ENCODE measurements at regions not wholly inside any gene's neighbourhood (a gene's known extent, or its start where the extent isn't known, plus 50 kb on each side); places are given as distances from the start of the nearest gene placed in this dataset.

DNA sequence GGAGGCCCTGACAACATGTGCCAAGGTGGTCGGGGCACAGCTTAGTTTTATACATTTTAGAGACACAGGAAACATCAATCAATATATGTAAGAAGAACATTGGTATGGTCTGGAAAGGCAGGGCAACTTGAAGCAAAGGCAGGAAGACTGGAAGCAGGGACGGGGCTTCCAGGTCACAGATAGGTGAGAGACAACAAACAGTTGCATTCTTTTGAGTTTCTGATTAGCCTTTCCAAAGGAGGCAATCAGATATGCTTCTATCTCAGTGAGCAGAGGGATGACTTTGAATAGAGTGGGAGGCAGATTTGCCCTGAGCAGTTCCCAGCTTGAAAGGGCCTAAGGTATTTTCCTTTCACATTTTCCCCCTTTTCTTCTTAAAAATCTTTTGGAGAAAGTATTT lies 311.0 kb upstream of the RGS17 start:
- H3K36me3 ChIP-seq (ENCODE audit: insufficient read depth, low read length), result no peaks in the 10 kb centered on the region
- no peak overlapping the region for H3K4me2 ChIP-seq (ENCODE audit: low read length)
- H4K20me1 ChIP-seq (ENCODE audit: insufficient read depth, low read length), result no peaks in the 10 kb centered on the region
- H2AFZ ChIP-seq (ENCODE audit: low read length), result no peak overlapping the region
- no peaks in the 10 kb centered on the region for H3K79me2 ChIP-seq (ENCODE audit: insufficient read depth, low read depth, low read length)
- no TSS peak for BruUV-seq (replicated peaks)
- intact Hi-C loops (cut with micrococcal nuclease; ENCODE audit: unreplicated experiment), result no loop called here
- CTCF ChIA-PET (ENCODE audit: unreplicated experiment), result no interaction called here
- POLR2A ChIA-PET, result no interaction called here
- no peaks in the 10 kb centered on the region for H3K9me3 ChIP-seq (ENCODE audit: low read length)
- H3K4me1 ChIP-seq (ENCODE audit: insufficient read depth, low read length, poor library complexity, severe bottlenecking), result no peaks in the 10 kb centered on the region
- no peaks in the 10 kb centered on the region for H3K9me2 ChIP-seq (ENCODE audit: insufficient read depth, low read length)
- H3K27ac ChIP-seq (ENCODE audit: low read depth, low read length, poor library complexity, severe bottlenecking), result no peak overlapping the region
- no peak overlapping the region for H3K4me3 ChIP-seq (ENCODE audit: low read depth, low read length, poor library complexity, severe bottlenecking)
- no peak for DNase-seq (ENCODE audit: low spot score)
- TF ChIP-seq EZH2phosphoT487 (IDR thresholded peaks at IDR 0.05; ENCODE audit: borderline replicate concordance, low read depth, low read length), result no peak
- TF ChIP-seq, protein P1, sequence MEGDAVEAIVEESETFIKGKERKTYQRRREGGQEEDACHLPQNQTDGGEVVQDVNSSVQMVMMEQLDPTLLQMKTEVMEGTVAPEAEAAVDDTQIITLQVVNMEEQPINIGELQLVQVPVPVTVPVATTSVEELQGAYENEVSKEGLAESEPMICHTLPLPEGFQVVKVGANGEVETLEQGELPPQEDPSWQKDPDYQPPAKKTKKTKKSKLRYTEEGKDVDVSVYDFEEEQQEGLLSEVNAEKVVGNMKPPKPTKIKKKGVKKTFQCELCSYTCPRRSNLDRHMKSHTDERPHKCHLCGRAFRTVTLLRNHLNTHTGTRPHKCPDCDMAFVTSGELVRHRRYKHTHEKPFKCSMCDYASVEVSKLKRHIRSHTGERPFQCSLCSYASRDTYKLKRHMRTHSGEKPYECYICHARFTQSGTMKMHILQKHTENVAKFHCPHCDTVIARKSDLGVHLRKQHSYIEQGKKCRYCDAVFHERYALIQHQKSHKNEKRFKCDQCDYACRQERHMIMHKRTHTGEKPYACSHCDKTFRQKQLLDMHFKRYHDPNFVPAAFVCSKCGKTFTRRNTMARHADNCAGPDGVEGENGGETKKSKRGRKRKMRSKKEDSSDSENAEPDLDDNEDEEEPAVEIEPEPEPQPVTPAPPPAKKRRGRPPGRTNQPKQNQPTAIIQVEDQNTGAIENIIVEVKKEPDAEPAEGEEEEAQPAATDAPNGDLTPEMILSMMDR (conservative IDR thresholded peaks at IDR 0.05; ENCODE audit: low read length), result no peak

DNA sequence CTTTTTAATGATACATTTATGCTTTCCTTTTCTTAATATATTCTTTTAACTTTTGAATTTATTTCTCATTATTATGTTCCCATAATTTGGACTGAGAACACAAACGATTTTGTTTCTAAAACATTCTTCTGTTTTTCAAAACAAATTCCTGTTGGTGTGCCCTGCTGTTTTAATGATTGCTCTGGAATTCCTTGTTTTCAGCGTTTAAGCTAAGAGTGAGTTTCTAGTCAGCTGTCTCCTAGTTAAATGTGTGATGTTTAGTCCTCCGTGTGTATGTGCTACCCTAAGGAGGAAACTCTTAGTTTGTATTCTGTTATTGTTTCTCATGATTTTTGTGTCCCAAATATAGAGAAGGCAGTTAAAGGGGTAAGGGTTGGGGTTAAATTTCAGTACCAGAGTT lies 306.1 kb upstream of the RGS17 start:
- TF ChIP-seq, protein P1 (conservative IDR thresholded peaks at IDR 0.05; ENCODE audit: low read length), result no peak
- TF ChIP-seq EZH2phosphoT487 (IDR thresholded peaks at IDR 0.05; ENCODE audit: borderline replicate concordance, low read depth, low read length), result no peak
- CTCF ChIA-PET (ENCODE audit: unreplicated experiment), result no interaction called here
- no peak for DNase-seq (ENCODE audit: low spot score)

DNA sequence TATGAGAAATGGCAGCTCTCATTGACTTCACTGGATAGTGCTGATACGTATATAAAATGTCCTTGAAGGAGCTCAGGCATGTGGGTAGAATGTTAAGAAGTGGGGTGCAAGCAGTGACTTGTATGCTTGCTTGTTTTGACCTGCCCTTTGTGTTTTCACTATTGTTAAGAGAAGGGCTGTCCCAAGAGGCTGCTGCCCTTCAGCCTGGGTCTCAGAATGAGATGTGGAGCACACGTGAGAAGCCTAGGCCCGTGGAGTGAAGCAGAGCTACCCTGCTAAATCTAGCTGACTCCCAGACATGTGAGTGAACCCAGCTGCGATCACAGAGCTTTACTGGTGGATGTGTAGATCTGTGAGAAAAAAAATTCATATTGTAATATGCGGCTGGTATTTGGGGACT lies 305.3 kb upstream of the RGS17 start:
- POLR2A ChIA-PET, result interaction anchor here (0.6 to 0.8 kb wide), 2 partner anchors 62 to 500 kb away, joined by 3 to 4 read pairs; no protein-coding TSS in a partner anchor
- CTCF ChIA-PET (ENCODE audit: unreplicated experiment), result no interaction called here
- H4K20me1 ChIP-seq (ENCODE audit: insufficient read depth, low read length), result no peaks in the 10 kb centered on the region
- H3K9me3 ChIP-seq (ENCODE audit: low read length), result no peaks in the 10 kb centered on the region
- no TSS peak for BruUV-seq (replicated peaks)
- H2AFZ ChIP-seq (ENCODE audit: low read length), result no peak overlapping the region
- intact Hi-C loops (cut with micrococcal nuclease; ENCODE audit: unreplicated experiment), result no loop called here
- H3K4me2 ChIP-seq (ENCODE audit: low read length), result no peak overlapping the region
- DNase-seq (ENCODE audit: low spot score), result no peak
- no peak overlapping the region for H3K4me3 ChIP-seq (ENCODE audit: low read depth, low read length, poor library complexity, severe bottlenecking)
- no peaks in the 10 kb centered on the region for H3K36me3 ChIP-seq (ENCODE audit: insufficient read depth, low read length)
- TF ChIP-seq, protein P1 (conservative IDR thresholded peaks at IDR 0.05; ENCODE audit: low read length), result no peak
- TF ChIP-seq EZH2phosphoT487 (IDR thresholded peaks at IDR 0.05; ENCODE audit: borderline replicate concordance, low read depth, low read length), result no peak
- no peaks in the 10 kb centered on the region for H3K79me2 ChIP-seq (ENCODE audit: insufficient read depth, low read depth, low read length)
- no peaks in the 10 kb centered on the region for H3K4me1 ChIP-seq (ENCODE audit: insufficient read depth, low read length, poor library complexity, severe bottlenecking)
- H3K9me2 ChIP-seq (ENCODE audit: insufficient read depth, low read length), result no peaks in the 10 kb centered on the region
- H3K27ac ChIP-seq (ENCODE audit: low read depth, low read length, poor library complexity, severe bottlenecking), result no peak overlapping the region

More for the DNA sequence above, 306.1 kb upstream of the RGS17 start:
- no peak overlapping the region for H3K27ac ChIP-seq (ENCODE audit: low read depth, low read length, poor library complexity, severe bottlenecking)
- H3K9me2 ChIP-seq (ENCODE audit: insufficient read depth, low read length), result no peaks in the 10 kb centered on the region
- H3K79me2 ChIP-seq (ENCODE audit: insufficient read depth, low read depth, low read length), result no peaks in the 10 kb centered on the region
- no peak overlapping the region for H3K4me2 ChIP-seq (ENCODE audit: low read length)
- H3K4me1 ChIP-seq (ENCODE audit: insufficient read depth, low read length, poor library complexity, severe bottlenecking), result no peaks in the 10 kb centered on the region
- no TSS peak for BruUV-seq (replicated peaks)
- no peaks in the 10 kb centered on the region for H3K9me3 ChIP-seq (ENCODE audit: low read length)
- no peaks in the 10 kb centered on the region for H4K20me1 ChIP-seq (ENCODE audit: insufficient read depth, low read length)
- H3K4me3 ChIP-seq (ENCODE audit: low read depth, low read length, poor library complexity, severe bottlenecking), result no peak overlapping the region
- POLR2A ChIA-PET, result no interaction called here
- H3K36me3 ChIP-seq (ENCODE audit: insufficient read depth, low read length), result no peaks in the 10 kb centered on the region
- intact Hi-C loops (cut with micrococcal nuclease; ENCODE audit: unreplicated experiment), result no loop called here
- no peak overlapping the region for H2AFZ ChIP-seq (ENCODE audit: low read length)
